Endothelial cell of hepatic sinusoid (primary cell): ENCODE measurements at regions not wholly inside any gene's neighbourhood (a gene's known extent, or its start where the extent isn't known, plus 50 kb on each side); places are given as distances from the start of the nearest gene placed in this dataset.

Source experiments
- in situ Hi-C: cut with HindIII; loops from 2 replicates; pipeline ENCODE4 v1.10.0; 2017; ENCODE audit warnings: low sequenced_read_pairs

GRCh38 chr4:100286636-100287035 is 96.4 kb upstream of the DDIT4L start:
- in situ Hi-C loops: loop anchor here (5.0 kb wide), 1 partner anchor 51 kb away; no protein-coding TSS in a partner anchor

- in situ Hi-C loops: loop anchor here (5.0 kb wide), 1 partner anchor 52 kb away; no protein-coding TSS in a partner anchor
These were observed 94.9 kb upstream of the DDIT4L start for GRCh38 chr4:100285121-100285520.

GRCh38 chr4:100284129-100284880 is 94.0 kb upstream of the DDIT4L start:
- in situ Hi-C loops: no loop called here

GRCh38 chr4:100280807-100281206 is 90.5 kb upstream of the DDIT4L start:
- in situ Hi-C loops: no loop called here

- in situ Hi-C loops: no loop called here
These were observed 88.3 kb upstream of the DDIT4L start for GRCh38 chr4:100278567-100278966.

GRCh38 chr4:100269446-100269845 is 79.2 kb upstream of the DDIT4L start:
- in situ Hi-C loops: no loop called here

GRCh38 chr4:100268789-100269188 is 78.5 kb upstream of the DDIT4L start:
- in situ Hi-C loops: no loop called here

GRCh38 chr4:100261346-100261745 is 71.1 kb upstream of the DDIT4L start:
- in situ Hi-C loops: no loop called here

GRCh38 chr4:100258675-100259074 is 68.4 kb upstream of the DDIT4L start:
- in situ Hi-C loops: no loop called here

GRCh38 chr4:100257567-100257966 is 67.3 kb upstream of the DDIT4L start:
- in situ Hi-C loops: no loop called here

- in situ Hi-C loops: no loop called here
These were observed 64.0 kb upstream of the DDIT4L start for GRCh38 chr4:100254237-100254636.

- in situ Hi-C loops: no loop called here
These were observed 58.2 kb upstream of the DDIT4L start for GRCh38 chr4:100248476-100248875.

GRCh38 chr4:100246697-100247096 is 56.4 kb upstream of the DDIT4L start:
- in situ Hi-C loops: no loop called here

- in situ Hi-C loops: no loop called here
These were observed 54.1 kb upstream of the DDIT4L start for GRCh38 chr4:100244347-100244746.
